DOHH2 (cell line): ENCODE measurements at regions not wholly inside any gene's neighbourhood (a gene's known extent, or its start where the extent isn't known, plus 50 kb on each side); places are given as distances from the start of the nearest gene placed in this dataset.
"Not testable (repeated sequence)": the region's sequence is repeated elsewhere in the genome, so short reads cannot be mapped to it uniquely, and the experiment has no call there.

Experiments used
- H3F3A ChIP-seq: fragments of 200-600 bp; sonication (generic), shearing (Covaris generic); 2 replicates; pipeline ENCODE4 v1.6.0; 2016; ENCODE audit warnings: antibody characterized with exemption, mild to moderate bottlenecking; ENCODE audit not compliant: control insufficient read depth, insufficient read depth
- H3K27ac ChIP-seq: fragments of 200-600 bp; sonication (generic); 2 replicates; pipeline ENCODE4 v1.5.1; 2014; ENCODE audit warnings: low read depth, mild to moderate bottlenecking, low read length, moderate library complexity
- H3K27me3 ChIP-seq: fragments of 200-600 bp; sonication (generic); 2 replicates; pipeline ENCODE4 v1.6.1; 2014; ENCODE audit warnings: mild to moderate bottlenecking, low read length, mixed read lengths; ENCODE audit not compliant: control insufficient read depth
- H3K36me3 ChIP-seq: fragments of 200-600 bp; sonication (generic); 2 replicates; pipeline ENCODE4 v1.6.1; 2014; ENCODE audit warnings: mild to moderate bottlenecking, low read length, moderate library complexity, mixed read lengths; ENCODE audit not compliant: control insufficient read depth
- H3K4me1 ChIP-seq: fragments of 200-600 bp; sonication (generic); 2 replicates; pipeline ENCODE4 v1.6.1; 2014; ENCODE audit warnings: mild to moderate bottlenecking, low read length, mixed read lengths; ENCODE audit not compliant: control insufficient read depth
- H3K4me2 ChIP-seq: fragments of 200-600 bp; sonication (generic); 2 replicates; pipeline ENCODE4 v1.6.0; 2014; ENCODE audit warnings: mild to moderate bottlenecking, low read length, moderate library complexity
- H3K4me3 ChIP-seq: fragments of 200-600 bp; sonication (generic); 2 replicates; pipeline ENCODE4 v1.5.1; 2014; ENCODE audit warnings: mild to moderate bottlenecking, low read length, mixed read lengths
- H3K79me2 ChIP-seq: fragments of 200-600 bp; sonication (generic); 2 replicates; pipeline ENCODE4 v1.6.1; 2014; ENCODE audit warnings: mild to moderate bottlenecking, low read length, mixed read lengths; ENCODE audit not compliant: control insufficient read depth
- H3K9me2 ChIP-seq: fragments of 200-600 bp; sonication (generic); replicated peaks from 2 replicates; pipeline ENCODE4 v1.6.1; 2014; ENCODE audit warnings: mild to moderate bottlenecking, low read length, mixed read lengths; ENCODE audit not compliant: control insufficient read depth
- H3K9me3 ChIP-seq: fragments of 200-600 bp; sonication (generic); 2 replicates; pipeline ENCODE4 v1.6.1; 2014; ENCODE audit warnings: antibody characterized with exemption, low read length, mixed read lengths; ENCODE audit not compliant: control insufficient read depth, insufficient read depth
- H4K20me1 ChIP-seq: fragments of 200-600 bp; sonication (generic); 2 replicates; pipeline ENCODE4 v1.6.0; 2014; ENCODE audit warnings: low read depth, mild to moderate bottlenecking, antibody characterized with exemption, low read length, moderate library complexity; ENCODE audit not compliant: control insufficient read depth, insufficient read depth
- EZH2phosphoT487 ChIP-seq: fragments of 200-600 bp; sonication (generic); IDR thresholded peaks from 2 replicates; pipeline ENCODE4 v1.6.1; 2017; ENCODE audit warnings: borderline replicate concordance, mild to moderate bottlenecking, antibody characterized with exemption, low read length, moderate library complexity, mixed read lengths
- TF ChIP-seq, protein P1 (sequence below): fragments of 200-600 bp; sonication (generic); IDR thresholded peaks from one replicate; pipeline ENCODE4 v1.5.1; 2014; ENCODE audit warnings: antibody characterized with exemption, mild to moderate bottlenecking, low read depth, low read length; ENCODE audit not compliant: poor library complexity, severe bottlenecking

GRCh38 chr2:126050991-126051736, 604.8 kb upstream of the GYPC start:
- H4K20me1 ChIP-seq = no peaks in the 10 kb centered on the region
- no peak overlapping the region for H3K27ac ChIP-seq
- peaks cover 8% of the 10 kb centered on the region for H3K9me3 ChIP-seq
- no peak overlapping the region for H3K4me3 ChIP-seq
- H3K4me2 ChIP-seq = no peak overlapping the region
- H3K79me2 ChIP-seq = no peaks in the 10 kb centered on the region
- TF ChIP-seq EZH2phosphoT487 = no peak
- TF ChIP-seq, protein P1, sequence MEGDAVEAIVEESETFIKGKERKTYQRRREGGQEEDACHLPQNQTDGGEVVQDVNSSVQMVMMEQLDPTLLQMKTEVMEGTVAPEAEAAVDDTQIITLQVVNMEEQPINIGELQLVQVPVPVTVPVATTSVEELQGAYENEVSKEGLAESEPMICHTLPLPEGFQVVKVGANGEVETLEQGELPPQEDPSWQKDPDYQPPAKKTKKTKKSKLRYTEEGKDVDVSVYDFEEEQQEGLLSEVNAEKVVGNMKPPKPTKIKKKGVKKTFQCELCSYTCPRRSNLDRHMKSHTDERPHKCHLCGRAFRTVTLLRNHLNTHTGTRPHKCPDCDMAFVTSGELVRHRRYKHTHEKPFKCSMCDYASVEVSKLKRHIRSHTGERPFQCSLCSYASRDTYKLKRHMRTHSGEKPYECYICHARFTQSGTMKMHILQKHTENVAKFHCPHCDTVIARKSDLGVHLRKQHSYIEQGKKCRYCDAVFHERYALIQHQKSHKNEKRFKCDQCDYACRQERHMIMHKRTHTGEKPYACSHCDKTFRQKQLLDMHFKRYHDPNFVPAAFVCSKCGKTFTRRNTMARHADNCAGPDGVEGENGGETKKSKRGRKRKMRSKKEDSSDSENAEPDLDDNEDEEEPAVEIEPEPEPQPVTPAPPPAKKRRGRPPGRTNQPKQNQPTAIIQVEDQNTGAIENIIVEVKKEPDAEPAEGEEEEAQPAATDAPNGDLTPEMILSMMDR = no peak
- H3K36me3 ChIP-seq = no peaks in the 10 kb centered on the region
- no peaks in the 10 kb centered on the region for H3F3A ChIP-seq
- no peaks in the 10 kb centered on the region for H3K9me2 ChIP-seq
- H3K4me1 ChIP-seq = peaks cover 6% of the 10 kb centered on the region
- no peaks in the 10 kb centered on the region for H3K27me3 ChIP-seq

GRCh38 chr2:126051737-126052240, 604.2 kb upstream of the GYPC start:
- H3K27ac ChIP-seq, H3K4me2 ChIP-seq, H3F3A ChIP-seq, H3K79me2 ChIP-seq, H3K4me3 ChIP-seq, H3K27me3 ChIP-seq, H4K20me1 ChIP-seq, H3K9me3 ChIP-seq, H3K4me1 ChIP-seq, H3K36me3 ChIP-seq, H3K9me2 ChIP-seq: not testable (repeated sequence)

DNA sequence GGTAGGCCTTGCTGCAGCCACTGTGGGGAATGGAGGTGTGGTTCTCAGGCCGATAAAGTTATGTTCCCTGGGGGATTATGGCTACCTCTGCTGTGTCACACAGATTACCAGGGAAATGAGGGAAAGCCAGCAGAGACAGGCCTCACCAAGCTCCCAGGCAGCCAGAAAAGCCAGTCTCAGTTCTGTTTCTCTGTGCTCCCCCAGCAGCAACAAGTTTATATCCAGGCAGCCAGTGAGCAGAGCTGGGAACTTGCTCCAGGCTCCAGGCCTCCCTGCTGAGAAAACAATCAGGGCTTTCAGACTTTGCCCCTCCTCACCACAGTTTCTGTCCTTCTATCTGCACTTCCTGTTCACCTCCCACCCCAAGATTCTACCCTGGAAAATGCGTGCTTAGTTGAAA, 596.6 kb upstream of the GYPC start:
- TF ChIP-seq EZH2phosphoT487 = no peak
- TF ChIP-seq, protein P1 = no peak
- H3K9me3 ChIP-seq = peaks cover 14% of the 10 kb centered on the region; the same call in 1 of the 2 replicates
- H3K4me1 ChIP-seq = no peaks in the 10 kb centered on the region
- H3K9me2 ChIP-seq = no peaks in the 10 kb centered on the region
- H3K36me3 ChIP-seq = no peaks in the 10 kb centered on the region
- no peaks in the 10 kb centered on the region for H4K20me1 ChIP-seq
- H3K27me3 ChIP-seq = no peaks in the 10 kb centered on the region
- no peak overlapping the region for H3K27ac ChIP-seq
- H3K4me2 ChIP-seq = no peak overlapping the region
- no peaks in the 10 kb centered on the region for H3K79me2 ChIP-seq
- no peak overlapping the region for H3K4me3 ChIP-seq
- H3F3A ChIP-seq = no peaks in the 10 kb centered on the region

- Histone ChIP-seq H3K4me2 (no peak overlapping the region), H3K9me3 (no peaks in the 10 kb centered on the region), H4K20me1 (no peaks in the 10 kb centered on the region), H3K27me3 (no peaks in the 10 kb centered on the region), H3F3A (no peaks in the 10 kb centered on the region), H3K4me3 (no peak overlapping the region), H3K9me2 (no peaks in the 10 kb centered on the region), H3K36me3 (no peaks in the 10 kb centered on the region), H3K4me1 (no peaks in the 10 kb centered on the region), H3K27ac (no peak overlapping the region), H3K79me2 (no peaks in the 10 kb centered on the region)
- no peak for TF ChIP-seq EZH2phosphoT487
- TF ChIP-seq, protein P1 = no peak
These were observed 570.8 kb upstream of the GYPC start for GRCh38 chr2:126085011-126085795.
